ENCODE measurements at regions not wholly inside any gene's neighbourhood (a gene's known extent, or its start where the extent isn't known, plus 50 kb on each side); places are given as distances from the start of the nearest gene placed in this dataset.

DNA sequence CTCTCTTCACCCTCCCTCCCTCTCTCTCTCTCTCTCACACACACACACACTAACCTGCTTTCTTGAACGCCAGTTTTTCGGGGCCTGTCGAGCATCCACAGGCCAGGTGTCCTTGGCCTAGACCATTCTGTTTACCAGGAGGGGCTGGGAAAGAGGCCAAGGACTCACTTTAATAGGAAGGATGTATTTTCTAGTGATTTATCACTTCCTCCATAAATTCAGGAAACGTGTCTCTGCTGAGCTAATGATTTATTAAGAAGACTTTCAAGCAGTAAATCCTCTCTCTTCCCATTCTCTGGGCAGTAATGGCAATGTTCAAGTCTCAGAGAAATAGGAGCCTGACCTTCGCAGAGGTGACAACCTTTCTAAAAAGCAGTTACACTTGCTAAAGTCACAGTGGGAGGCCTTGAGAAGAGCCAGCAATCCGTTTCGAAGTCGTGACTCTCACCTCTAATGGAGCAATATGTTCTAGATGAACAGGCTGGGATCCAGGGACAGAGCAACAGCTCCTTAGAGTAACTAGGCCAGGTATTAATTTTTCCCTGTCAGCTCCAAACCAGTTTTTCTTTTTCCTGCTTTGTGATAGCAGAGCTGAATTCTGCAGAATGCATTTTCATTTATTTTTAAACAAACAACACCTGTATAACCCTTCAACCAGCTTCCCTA, 1357.5 kb upstream of the SORCS1 start:
- TF ChIP-seq EP300 (IDR thresholded peaks at IDR 0.05) (no peak), POLR2A (IDR thresholded peaks at IDR 0.05) (no peak)
- TF ChIP-seq, protein P1, sequence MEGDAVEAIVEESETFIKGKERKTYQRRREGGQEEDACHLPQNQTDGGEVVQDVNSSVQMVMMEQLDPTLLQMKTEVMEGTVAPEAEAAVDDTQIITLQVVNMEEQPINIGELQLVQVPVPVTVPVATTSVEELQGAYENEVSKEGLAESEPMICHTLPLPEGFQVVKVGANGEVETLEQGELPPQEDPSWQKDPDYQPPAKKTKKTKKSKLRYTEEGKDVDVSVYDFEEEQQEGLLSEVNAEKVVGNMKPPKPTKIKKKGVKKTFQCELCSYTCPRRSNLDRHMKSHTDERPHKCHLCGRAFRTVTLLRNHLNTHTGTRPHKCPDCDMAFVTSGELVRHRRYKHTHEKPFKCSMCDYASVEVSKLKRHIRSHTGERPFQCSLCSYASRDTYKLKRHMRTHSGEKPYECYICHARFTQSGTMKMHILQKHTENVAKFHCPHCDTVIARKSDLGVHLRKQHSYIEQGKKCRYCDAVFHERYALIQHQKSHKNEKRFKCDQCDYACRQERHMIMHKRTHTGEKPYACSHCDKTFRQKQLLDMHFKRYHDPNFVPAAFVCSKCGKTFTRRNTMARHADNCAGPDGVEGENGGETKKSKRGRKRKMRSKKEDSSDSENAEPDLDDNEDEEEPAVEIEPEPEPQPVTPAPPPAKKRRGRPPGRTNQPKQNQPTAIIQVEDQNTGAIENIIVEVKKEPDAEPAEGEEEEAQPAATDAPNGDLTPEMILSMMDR (IDR thresholded peaks at IDR 0.05) = no peak

All from upper lobe of left lung (tissue), 4 donors.